Calu3 (cell line): ENCODE measurements at regions not wholly inside any gene's neighbourhood (a gene's known extent, or its start where the extent isn't known, plus 50 kb on each side); places are given as distances from the start of the nearest gene placed in this dataset.

Experiments
- BruUV-seq: library from RNA; stranded (reverse); fragments of 400-500 nt; replicated peaks from 2 replicates; lab custom pipeline; 2021; lab: Mats Ljungman, UMichigan
- CTCF ChIA-PET: fragments of 300-600 bp; sonication (Branson Sonifier 250); formaldehyde crosslinking; loops from one replicate; lab custom pipeline; 2022; ENCODE audit warnings: antibody characterized with exemption; lab: Charles Lee
- DNase-seq: peaks from one replicate; pipeline ENCODE4 v3.0.0; 2022
- H3K27ac Mint-ChIP-seq: one replicate; pipeline ENCODE4 v1.8.0; 2022; ENCODE audit warnings: mixed read lengths; ENCODE audit not compliant: unreplicated experiment
- H3K27me3 Mint-ChIP-seq: one replicate; pipeline ENCODE4 v1.8.0; 2022; ENCODE audit warnings: mixed read lengths; ENCODE audit not compliant: unreplicated experiment
- H3K36me3 Mint-ChIP-seq: one replicate; pipeline ENCODE4 v1.8.0; 2022; ENCODE audit warnings: mild to moderate bottlenecking, moderate library complexity, mixed read lengths; ENCODE audit not compliant: insufficient read depth, unreplicated experiment
- H3K4me1 Mint-ChIP-seq: one replicate; pipeline ENCODE4 v1.8.0; 2022; ENCODE audit warnings: mild to moderate bottlenecking, low read depth, mixed read lengths; ENCODE audit not compliant: unreplicated experiment
- H3K4me3 Mint-ChIP-seq: one replicate; pipeline ENCODE4 v1.8.0; 2022; ENCODE audit warnings: mild to moderate bottlenecking, low read depth, moderate library complexity, mixed read lengths; ENCODE audit not compliant: unreplicated experiment
- H3K9me3 Mint-ChIP-seq: one replicate; pipeline ENCODE4 v1.8.0; 2022; ENCODE audit warnings: low read depth, mixed read lengths; ENCODE audit not compliant: unreplicated experiment
- CTCF ChIP-seq: fragments of 200-600 bp; IDR thresholded peaks from one replicate; pipeline ENCODE4 v1.8.0; 2022; ENCODE audit warnings: antibody characterized with exemption; ENCODE audit not compliant: unreplicated experiment
- intact Hi-C: fragments of 100-400 bp; cut with micrococcal nuclease; formaldehyde crosslinking; loops from one replicate; pipeline ENCODE4 v1.10.0; 2022; ENCODE audit not compliant: unreplicated experiment

- no peak overlapping the region for H3K27ac Mint-ChIP-seq
- peaks cover 8% of the 10 kb centered on the region for H3K4me1 Mint-ChIP-seq
- H3K9me3 Mint-ChIP-seq, result no peaks in the 10 kb centered on the region
- peaks cover 26% of the 10 kb centered on the region for H3K27me3 Mint-ChIP-seq
- no peaks in the 10 kb centered on the region for H3K36me3 Mint-ChIP-seq
- DNase-seq, result no peak
- no peak overlapping the region for H3K4me3 Mint-ChIP-seq
- intact Hi-C loops, result no loop called here
- CTCF ChIA-PET, result interaction anchor here (1.6 to 3.4 kb wide), 2 partner anchors 28 to 104 kb away, joined by 4 to 10 read pairs; no protein-coding TSS in a partner anchor
- TF ChIP-seq CTCF, result no peak
- BruUV-seq, result no TSS peak
Measured at GRCh38 chr1:30807318-30808066, 49.9 kb upstream of the LAPTM5 start.
